ENCODE measurements at regions not wholly inside any gene's neighbourhood (a gene's known extent, or its start where the extent isn't known, plus 50 kb on each side); places are given as distances from the start of the nearest gene placed in this dataset.
A peak's percentile ranks its signal among the peaks of the same experiment; 100 is the strongest.

DNA sequence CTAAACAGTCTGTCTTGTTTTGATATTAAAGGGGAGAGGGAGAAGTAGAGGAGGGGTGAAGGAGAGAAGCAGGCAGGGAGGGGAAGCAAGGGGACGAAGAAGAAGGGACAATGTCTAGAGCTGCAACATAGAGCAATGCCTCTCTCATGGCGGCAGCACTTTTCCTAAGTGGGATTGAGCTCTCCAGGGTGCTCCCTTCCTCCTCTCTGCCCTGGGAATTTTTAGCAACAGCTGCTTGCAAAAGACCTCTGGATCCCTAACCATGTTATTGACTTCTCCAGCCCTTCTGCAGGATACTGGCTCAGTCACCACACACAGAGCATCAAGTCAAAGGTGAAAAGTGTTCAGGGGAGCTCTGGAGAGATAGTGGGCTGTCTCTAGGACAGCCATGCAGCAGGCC is 734.9 kb downstream of the EPHA4 start:
- Histone ChIP-seq H3K36me3 (replicated peaks) (no peaks in the 10 kb centered on the region), H3K4me3 (ENCODE audit: low read depth, low read length) (no peak overlapping the region), H3K27ac (no peak overlapping the region), H3K27me3 (replicated peaks) (no peaks in the 10 kb centered on the region)
- DNase-seq: no peak
- TF ChIP-seq, protein P1, sequence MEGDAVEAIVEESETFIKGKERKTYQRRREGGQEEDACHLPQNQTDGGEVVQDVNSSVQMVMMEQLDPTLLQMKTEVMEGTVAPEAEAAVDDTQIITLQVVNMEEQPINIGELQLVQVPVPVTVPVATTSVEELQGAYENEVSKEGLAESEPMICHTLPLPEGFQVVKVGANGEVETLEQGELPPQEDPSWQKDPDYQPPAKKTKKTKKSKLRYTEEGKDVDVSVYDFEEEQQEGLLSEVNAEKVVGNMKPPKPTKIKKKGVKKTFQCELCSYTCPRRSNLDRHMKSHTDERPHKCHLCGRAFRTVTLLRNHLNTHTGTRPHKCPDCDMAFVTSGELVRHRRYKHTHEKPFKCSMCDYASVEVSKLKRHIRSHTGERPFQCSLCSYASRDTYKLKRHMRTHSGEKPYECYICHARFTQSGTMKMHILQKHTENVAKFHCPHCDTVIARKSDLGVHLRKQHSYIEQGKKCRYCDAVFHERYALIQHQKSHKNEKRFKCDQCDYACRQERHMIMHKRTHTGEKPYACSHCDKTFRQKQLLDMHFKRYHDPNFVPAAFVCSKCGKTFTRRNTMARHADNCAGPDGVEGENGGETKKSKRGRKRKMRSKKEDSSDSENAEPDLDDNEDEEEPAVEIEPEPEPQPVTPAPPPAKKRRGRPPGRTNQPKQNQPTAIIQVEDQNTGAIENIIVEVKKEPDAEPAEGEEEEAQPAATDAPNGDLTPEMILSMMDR (IDR thresholded peaks at IDR 0.05; ENCODE audit: low read depth, low read length, missing control alignments): no peak
- in situ Hi-C loops (cut with HindIII; ENCODE audit: low pct_ligation_motif_present, low sequenced_read_pairs): no loop called here

DNA sequence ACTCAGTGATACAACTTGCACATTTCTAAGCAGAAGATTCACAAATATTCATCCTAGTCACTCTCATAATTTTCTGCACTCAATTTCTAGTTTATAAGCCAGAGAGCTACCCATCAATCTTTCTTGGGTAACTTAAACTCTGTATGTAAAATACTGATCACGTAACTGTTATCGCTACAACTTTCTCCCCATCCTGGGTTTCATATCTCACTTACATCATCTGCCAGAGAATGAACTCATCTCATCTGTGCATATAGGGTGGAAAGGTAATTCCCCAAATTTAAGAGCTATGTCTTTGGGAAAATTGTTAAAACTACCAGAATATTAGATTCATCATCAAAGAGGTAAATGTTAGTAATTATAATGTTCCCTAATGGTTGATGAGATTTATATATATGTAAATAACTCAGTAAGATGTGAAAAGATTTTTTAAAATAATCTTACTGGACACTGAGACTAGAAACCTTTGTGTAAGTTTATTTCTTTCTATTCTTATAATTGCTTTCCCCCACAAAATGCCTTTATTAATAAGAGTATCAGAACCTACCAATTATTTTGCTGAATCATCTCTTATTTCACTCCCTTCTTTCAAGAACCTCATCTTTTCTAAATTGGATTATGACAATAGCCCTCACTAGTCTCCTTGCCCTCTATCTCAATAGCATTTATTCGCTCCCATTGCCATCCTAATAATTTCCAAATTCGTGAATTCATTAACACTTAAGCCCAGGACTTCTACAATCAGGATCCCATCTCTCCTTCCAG is 729.0 kb downstream of the EPHA4 start:
- no peak for DNase-seq
- in situ Hi-C loops (cut with HindIII; ENCODE audit: low pct_ligation_motif_present, low sequenced_read_pairs): no loop called here
- TF ChIP-seq, protein P1 (IDR thresholded peaks at IDR 0.05; ENCODE audit: low read depth, low read length, missing control alignments): no peak
- no peak overlapping the region for H3K27ac ChIP-seq
- no peak overlapping the region for H3K4me3 ChIP-seq (ENCODE audit: low read depth, low read length)
- H3K27me3 ChIP-seq (replicated peaks): no peaks in the 10 kb centered on the region
- H3K36me3 ChIP-seq (replicated peaks): no peaks in the 10 kb centered on the region

DNA sequence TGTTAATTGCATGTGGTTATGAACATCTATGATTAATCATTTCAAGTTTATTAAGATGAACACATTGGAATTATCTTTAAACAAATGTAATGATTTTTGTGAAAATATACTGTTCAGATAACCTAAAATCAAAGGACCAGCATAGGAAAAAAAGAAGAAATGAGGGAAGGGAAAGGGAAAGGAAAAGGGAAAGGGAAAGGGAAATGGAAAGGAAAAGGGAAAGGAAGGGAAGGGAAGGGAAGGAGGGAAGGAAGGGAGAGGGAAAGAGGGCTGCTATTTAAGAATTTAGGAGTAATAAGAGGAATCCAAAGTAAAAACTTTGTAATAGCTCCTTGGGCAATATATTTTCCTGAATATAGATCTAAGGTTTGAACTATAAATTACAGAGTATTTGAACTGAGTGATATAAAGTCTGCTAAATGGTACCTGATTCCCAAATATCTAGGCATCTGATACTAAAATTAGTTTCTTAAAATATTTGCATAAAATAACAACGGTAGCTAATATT is 726.3 kb downstream of the EPHA4 start:
- Histone ChIP-seq H3K27ac (no peak overlapping the region), H3K36me3 (replicated peaks) (no peaks in the 10 kb centered on the region), H3K4me3 (ENCODE audit: low read depth, low read length) (no peak overlapping the region), H3K27me3 (replicated peaks) (no peaks in the 10 kb centered on the region)
- in situ Hi-C loops (cut with HindIII; ENCODE audit: low pct_ligation_motif_present, low sequenced_read_pairs): no loop called here
- DNase-seq: no peak
- TF ChIP-seq, protein P1 (IDR thresholded peaks at IDR 0.05; ENCODE audit: low read depth, low read length, missing control alignments): no peak

DNA sequence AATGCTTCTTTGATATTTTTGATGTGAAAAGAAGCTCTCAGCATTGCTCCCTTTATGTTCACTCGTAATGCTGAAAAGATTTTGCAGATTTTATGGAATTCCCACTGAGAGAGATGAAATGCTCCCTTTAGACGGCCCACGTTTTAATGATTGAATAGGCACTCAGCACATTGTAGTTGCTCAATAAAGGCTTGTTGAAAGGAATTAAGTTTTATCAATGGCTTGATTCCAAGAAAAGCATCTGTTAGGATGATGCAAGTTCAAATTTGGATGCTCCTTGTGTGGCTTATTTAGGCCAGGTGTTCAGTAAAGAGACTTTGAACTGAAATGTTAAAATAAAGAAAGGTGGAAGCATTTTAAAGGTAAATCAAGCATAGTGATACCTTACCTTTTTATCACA is 725.1 kb downstream of the EPHA4 start:
- no peak for DNase-seq

DNA sequence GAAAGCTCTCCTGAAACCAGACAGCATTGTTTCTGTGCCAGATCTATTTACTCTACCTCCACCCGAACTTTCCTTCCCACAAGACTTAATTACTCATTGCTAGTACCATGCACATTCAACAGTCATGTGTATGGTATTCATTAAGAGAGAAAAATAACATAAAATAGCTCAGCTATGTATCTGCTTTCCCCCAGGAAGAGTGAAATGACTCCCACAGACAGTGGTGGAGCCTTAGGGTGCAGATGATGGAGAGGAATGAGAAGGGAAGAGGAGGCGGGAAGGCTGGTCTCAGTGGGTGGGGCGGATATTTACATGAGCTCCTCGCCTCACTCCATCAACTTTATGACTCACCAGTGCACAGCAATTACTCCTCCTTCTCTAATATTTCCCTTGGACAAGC is 724.5 kb downstream of the EPHA4 start:
- H3K27ac ChIP-seq: peak overlapping the region; percentile 67
- in situ Hi-C loops (cut with HindIII; ENCODE audit: low pct_ligation_motif_present, low sequenced_read_pairs): no loop called here
- DNase-seq: peak; percentile 96
- H3K27me3 ChIP-seq (replicated peaks): no peaks in the 10 kb centered on the region
- H3K4me3 ChIP-seq (ENCODE audit: low read depth, low read length): no peak overlapping the region
- H3K36me3 ChIP-seq (replicated peaks): no peaks in the 10 kb centered on the region
- TF ChIP-seq, protein P1 (IDR thresholded peaks at IDR 0.05; ENCODE audit: low read depth, low read length, missing control alignments): no peak

More for the DNA sequence above, 725.1 kb downstream of the EPHA4 start:
- Histone ChIP-seq H3K4me3 (ENCODE audit: low read depth, low read length) (no peak overlapping the region), H3K27me3 (replicated peaks) (no peaks in the 10 kb centered on the region), H3K36me3 (replicated peaks) (no peaks in the 10 kb centered on the region), H3K27ac (peak overlapping the region; percentile 67)
- in situ Hi-C loops (cut with HindIII; ENCODE audit: low pct_ligation_motif_present, low sequenced_read_pairs): no loop called here
- TF ChIP-seq, protein P1 (IDR thresholded peaks at IDR 0.05; ENCODE audit: low read depth, low read length, missing control alignments): no peak
